Neural progenitor cell (in vitro differentiated cells): ENCODE measurements at regions not wholly inside any gene's neighbourhood (a gene's known extent, or its start where the extent isn't known, plus 50 kb on each side); places are given as distances from the start of the nearest gene placed in this dataset.
A peak's percentile ranks its signal among the peaks of the same experiment; 100 is the strongest.

Source experiments
- DNase-seq: peaks from one replicate; pipeline ENCODE4 v3.0.0-alpha.2; 2016; ENCODE audit warnings: low spot score
- H2AFZ ChIP-seq: fragments of 200-600 bp; sonication (generic); replicated peaks from 2 replicates; pipeline ENCODE4 v1.6.1; 2016; ENCODE audit warnings: antibody characterized with exemption
- H3F3A ChIP-seq: fragments of 200-600 bp; sonication (generic); 2 replicates; pipeline ENCODE4 v1.6.1; 2016; ENCODE audit warnings: antibody characterized with exemption, low read depth
- H3K27ac ChIP-seq: fragments of 200-600 bp; sonication (generic); 2 replicates; pipeline ENCODE4 v1.5.1; 2016; ENCODE audit warnings: mild to moderate bottlenecking
- H3K27me3 ChIP-seq: fragments of 200-600 bp; sonication (generic); 2 replicates; pipeline ENCODE4 v1.6.1; 2016; ENCODE audit warnings: mild to moderate bottlenecking, moderate library complexity
- H3K36me3 ChIP-seq: fragments of 200-600 bp; sonication (generic); 2 replicates; pipeline ENCODE4 v1.5.1; 2016
- H3K4me1 ChIP-seq: fragments of 200-600 bp; sonication (generic); 2 replicates; pipeline ENCODE4 v1.6.1; 2016; ENCODE audit warnings: mixed run types
- H3K4me2 ChIP-seq: fragments of 200-600 bp; sonication (generic); 2 replicates; pipeline ENCODE4 v1.6.1; 2016
- H3K4me3 ChIP-seq: fragments of 200-600 bp; sonication (generic); 2 replicates; pipeline ENCODE4 v1.5.1; 2016
- H3K79me2 ChIP-seq: fragments of 200-600 bp; sonication (generic); 2 replicates; pipeline ENCODE4 v1.6.1; 2016; ENCODE audit warnings: low read depth
- H3K9ac ChIP-seq: fragments of 200-600 bp; sonication (generic); 2 replicates; pipeline ENCODE4 v1.6.1; 2016
- H3K9me3 ChIP-seq: fragments of 200-600 bp; sonication (generic); 2 replicates; pipeline ENCODE4 v1.5.1; 2016; ENCODE audit warnings: low read depth
- H4K20me1 ChIP-seq: fragments of 200-600 bp; sonication (generic); 2 replicates; pipeline ENCODE4 v1.6.1; 2016; ENCODE audit warnings: low read depth
- H3K27ac Mint-ChIP-seq: 3 replicates; pipeline ENCODE4 v1.8.0; 2021; ENCODE audit warnings: mixed read lengths
- H3K27me3 Mint-ChIP-seq: 2 replicates; pipeline ENCODE4 v1.8.0; 2022; ENCODE audit warnings: low read depth, mild to moderate bottlenecking, inconsistent platforms, moderate library complexity, mixed read lengths; ENCODE audit not compliant: insufficient read depth
- H3K36me3 Mint-ChIP-seq: 3 replicates; pipeline ENCODE4 v1.8.0; 2021; ENCODE audit warnings: mixed read lengths
- H3K4me1 Mint-ChIP-seq: 3 replicates; pipeline ENCODE4 v1.8.0; 2021; ENCODE audit warnings: mixed read lengths
- H3K4me3 Mint-ChIP-seq: 3 replicates; pipeline ENCODE4 v1.8.0; 2021; ENCODE audit warnings: mild to moderate bottlenecking, moderate library complexity, mixed read lengths
- H3K9me3 Mint-ChIP-seq: 3 replicates; pipeline ENCODE4 v1.8.0; 2020; ENCODE audit warnings: mixed read lengths
- CTCF ChIP-seq: fragments of 200-600 bp; sonication (generic); IDR thresholded peaks from 2 replicates; pipeline ENCODE4 v1.5.1; 2017; ENCODE audit warnings: antibody characterized with exemption, mild to moderate bottlenecking
- EZH2 ChIP-seq: fragments of 200-600 bp; sonication (generic); IDR thresholded peaks from 2 replicates; pipeline ENCODE4 v1.6.1; 2017; ENCODE audit warnings: antibody characterized with exemption, mild to moderate bottlenecking, moderate library complexity
- EZH2phosphoT487 ChIP-seq: fragments of 200-600 bp; sonication (generic); IDR thresholded peaks from 2 replicates; pipeline ENCODE4 v1.6.1; 2017; ENCODE audit warnings: antibody characterized with exemption

- Mint-ChIP-seq H3K27me3 (no peaks in the 10 kb centered on the region), H3K36me3 (no peaks in the 10 kb centered on the region), H3K4me1 (peaks cover 16% of the 10 kb centered on the region), H3K27ac (no peak overlapping the region), H3K9me3 (peaks cover 3% of the 10 kb centered on the region), H3K4me3 (no peak overlapping the region)
- H4K20me1 ChIP-seq, result no peaks in the 10 kb centered on the region
- H3K4me2 ChIP-seq, result no peak overlapping the region
- no peaks in the 10 kb centered on the region for H3K36me3 ChIP-seq
- H3K27ac ChIP-seq, result no peak overlapping the region
- no peaks in the 10 kb centered on the region for H3K9me3 ChIP-seq
- DNase-seq, result no peak
- no peak overlapping the region for H3K9ac ChIP-seq
- no peaks in the 10 kb centered on the region for H3K4me1 ChIP-seq
- no peaks in the 10 kb centered on the region for H3K27me3 ChIP-seq
- no peaks in the 10 kb centered on the region for H3F3A ChIP-seq
- TF ChIP-seq EZH2phosphoT487 (no peak), EZH2 (no peak), CTCF (no peak)
- H3K4me3 ChIP-seq, result no peak overlapping the region
- no peaks in the 10 kb centered on the region for H3K79me2 ChIP-seq
- peak overlapping the region; percentile 10 for H2AFZ ChIP-seq
Measured at GRCh38 chr3:78494851-78495250, 1272.9 kb downstream of the ROBO1 start.

DNA sequence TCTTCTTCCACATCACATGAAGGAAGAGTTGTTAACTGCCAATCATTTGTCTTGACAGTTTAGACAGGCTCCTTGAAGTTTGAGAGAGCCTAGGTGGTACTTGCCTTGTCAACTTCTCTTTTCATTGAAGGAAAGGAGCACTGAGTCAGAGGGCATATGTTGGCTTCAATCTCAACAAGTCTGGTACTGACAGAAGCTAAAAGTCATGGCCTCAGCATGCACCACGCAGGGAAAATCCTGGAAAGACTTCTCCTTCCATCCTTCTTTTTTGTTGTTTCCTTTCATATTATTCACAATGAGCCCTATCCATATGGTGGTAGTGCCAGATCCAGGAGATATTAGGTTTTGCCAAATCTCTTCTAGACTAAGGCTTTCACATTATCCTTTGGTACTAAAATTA lies 1272.5 kb downstream of the ROBO1 start:
- Histone ChIP-seq H3K36me3 (no peaks in the 10 kb centered on the region), H3K9me3 (no peaks in the 10 kb centered on the region), H3K4me1 (no peaks in the 10 kb centered on the region), H4K20me1 (no peaks in the 10 kb centered on the region), H3K4me3 (no peak overlapping the region), H3K9ac (no peak overlapping the region), H2AFZ (peak overlapping the region; percentile 10), H3F3A (no peaks in the 10 kb centered on the region), H3K27me3 (no peaks in the 10 kb centered on the region), H3K4me2 (no peak overlapping the region), H3K79me2 (no peaks in the 10 kb centered on the region), H3K27ac (no peak overlapping the region)
- DNase-seq, result no peak
- Mint-ChIP-seq H3K27me3 (no peaks in the 10 kb centered on the region), H3K9me3 (peaks cover 3% of the 10 kb centered on the region), H3K27ac (no peak overlapping the region), H3K4me1 (peaks cover 16% of the 10 kb centered on the region), H3K4me3 (no peak overlapping the region), H3K36me3 (no peaks in the 10 kb centered on the region)
- TF ChIP-seq EZH2 (no peak), CTCF (no peak)

- Histone ChIP-seq H4K20me1 (no peaks in the 10 kb centered on the region), H3K9me3 (no peaks in the 10 kb centered on the region), H3K9ac (no peak overlapping the region), H3K27me3 (no peaks in the 10 kb centered on the region), H3F3A (no peaks in the 10 kb centered on the region), H3K4me1 (no peaks in the 10 kb centered on the region), H3K4me3 (no peak overlapping the region), H3K79me2 (no peaks in the 10 kb centered on the region), H3K27ac (no peak overlapping the region), H3K36me3 (no peaks in the 10 kb centered on the region), H3K4me2 (no peak overlapping the region), H2AFZ (no peak overlapping the region)
- no peak for TF ChIP-seq EZH2
- TF ChIP-seq EZH2phosphoT487, result no peak
- TF ChIP-seq CTCF, result no peak
- Mint-ChIP-seq H3K36me3 (no peaks in the 10 kb centered on the region), H3K27ac (no peak overlapping the region), H3K4me3 (no peak overlapping the region), H3K4me1 (peaks cover 16% of the 10 kb centered on the region), H3K27me3 (peaks cover 4% of the 10 kb centered on the region), H3K9me3 (peaks cover 6% of the 10 kb centered on the region)
- DNase-seq, result no peak
Measured at GRCh38 chr3:78496501-78496900, 1271.3 kb downstream of the ROBO1 start.

DNA sequence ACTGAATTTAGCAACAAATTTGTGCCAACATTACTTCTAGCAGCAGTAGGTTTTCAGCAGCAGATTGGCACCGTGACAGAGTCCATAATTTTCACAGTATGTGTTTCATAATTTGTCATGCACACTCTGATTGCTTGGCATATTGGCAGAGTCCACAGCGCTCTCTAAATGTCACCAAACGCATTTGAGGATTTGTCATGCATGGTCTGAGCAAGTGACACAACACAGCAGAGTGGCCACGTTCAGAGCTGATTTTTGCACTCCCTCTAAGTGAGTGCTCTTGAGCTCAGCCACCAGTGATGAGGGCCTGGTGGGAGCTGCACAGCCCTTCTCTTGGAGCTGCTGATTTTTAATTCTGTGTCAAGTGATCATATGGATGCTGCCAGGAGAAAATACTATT lies 1270.8 kb downstream of the ROBO1 start:
- no peaks in the 10 kb centered on the region for H3K4me1 ChIP-seq
- no peak for DNase-seq
- H3K4me3 ChIP-seq, result no peak overlapping the region
- H3K27me3 Mint-ChIP-seq, result peaks cover 4% of the 10 kb centered on the region
- H3K27ac ChIP-seq, result no peak overlapping the region
- H3F3A ChIP-seq, result no peaks in the 10 kb centered on the region
- no peaks in the 10 kb centered on the region for H3K79me2 ChIP-seq
- no peaks in the 10 kb centered on the region for H4K20me1 ChIP-seq
- H3K4me1 Mint-ChIP-seq, result peaks cover 16% of the 10 kb centered on the region
- no peaks in the 10 kb centered on the region for H3K9me3 ChIP-seq
- no peaks in the 10 kb centered on the region for H3K36me3 Mint-ChIP-seq
- no peak for TF ChIP-seq EZH2
- no peak for TF ChIP-seq CTCF
- TF ChIP-seq EZH2phosphoT487, result no peak
- no peaks in the 10 kb centered on the region for H3K27me3 ChIP-seq
- no peak overlapping the region for H3K9ac ChIP-seq
- peaks cover 6% of the 10 kb centered on the region for H3K9me3 Mint-ChIP-seq
- peak overlapping the region; percentile 30 for H2AFZ ChIP-seq
- no peak overlapping the region for H3K4me3 Mint-ChIP-seq
- H3K36me3 ChIP-seq, result no peaks in the 10 kb centered on the region
- no peak overlapping the region for H3K27ac Mint-ChIP-seq
- no peak overlapping the region for H3K4me2 ChIP-seq
